Psoas muscle (tissue), 7 donors: ENCODE measurements at regions not wholly inside any gene's neighbourhood (a gene's known extent, or its start where the extent isn't known, plus 50 kb on each side); places are given as distances from the start of the nearest gene placed in this dataset.

Experiments used
- ATAC-seq, 4 donors: fragments of 200-7000 bp; cut with Tn5 transposase; one replicate each; pipeline ENCODE4 v1.9.1; 2020; ENCODE audit warnings: moderate library complexity in 3 of 4, mild to moderate bottlenecking in 2 of 4
- DNase-seq, 2 donors: peaks; one replicate each; pipeline ENCODE4 v3.0.0-alpha.2; 2020
- H3K27ac ChIP-seq: fragments of 200-600 bp; one replicate; pipeline ENCODE4 v1.8.0; 2022
- H3K27me3 ChIP-seq, 3 donors: fragments of 200-600 bp in 1 of 3; one replicate each; pipeline versions ENCODE4 v1.6.1 to v1.8.0; 2013 to 2022; ENCODE audit warnings: low read length in 2 of 3, mild to moderate bottlenecking in 2 of 3, moderate library complexity in 1 of 3; ENCODE audit not compliant: insufficient read depth in 3 of 3
- H3K36me3 ChIP-seq, 2 donors: fragments of 200-600 bp in 1 of 2; one replicate each; pipeline versions ENCODE4 v1.6.1 to v1.8.0; 2013 to 2022; ENCODE audit warnings: low read depth in 1 of 2, mild to moderate bottlenecking in 1 of 2, moderate library complexity in 1 of 2; ENCODE audit not compliant: insufficient read depth in 1 of 2
- H3K4me1 ChIP-seq: fragments of 200-600 bp; one replicate; pipeline ENCODE4 v1.8.0; 2022
- H3K4me3 ChIP-seq: fragments of 200-600 bp; one replicate; pipeline ENCODE4 v1.8.0; 2022; ENCODE audit warnings: mild to moderate bottlenecking
- H3K9me3 ChIP-seq: fragments of 200-600 bp; one replicate; pipeline ENCODE4 v1.8.0; 2022
- WGBS, 3 donors: extraction: QIAGEN DNeasy Blood & Tissue Kit; methylation state at CpG; one replicate each; pipeline versions ENCODE4 v1.1.6 to v1.1.7; 2013; 5-methylcytosine and 5-hydroxymethylcytosine counted together
- intact Hi-C, 2 donors: fragments of 100-400 bp; cut with DNase I; formaldehyde crosslinking; loops; one replicate each; pipeline versions ENCODE4 v1.11.0 to v1.14.2; 2022
- TF ChIP-seq, protein P1 (sequence below): fragments of 200-600 bp; IDR thresholded peaks from one replicate; pipeline ENCODE4 v1.8.0; 2022; ENCODE audit warnings: antibody characterized with exemption
- donor health status: healthy with polysubstance abuse.
- donor health status: DM: no; HTN: no; CAD: no; lungs with moderate emphysema.
- donor health status: Bipolar disorder and iron deficiency.
- donor health status: healthy.
- donor health status: DM: yes; HTN: yes; CAD: no.
- donor health status: DM: no; HTN: no; CAD: no.
- donor health status: DM: yes; HTN: yes; CAD: no.

- no peak overlapping the region for H3K27ac ChIP-seq
- peaks cover 9 to 80% (median 21%) of the 10 kb centered on the region in 3 donors for H3K27me3 ChIP-seq
- WGBS, 3 donors, result 10 to 16% (median 11%) methylated on average over 15 of the region's 15 CpGs
- H3K4me1 ChIP-seq, result no peaks in the 10 kb centered on the region
- intact Hi-C loops, result no loop called here
- H3K36me3 ChIP-seq, result no peaks in the 10 kb centered on the region
- H3K9me3 ChIP-seq, result peaks cover 7% of the 10 kb centered on the region
- DNase-seq, result no peak
- ATAC-seq, result no peak
- H3K4me3 ChIP-seq, result no peak overlapping the region
- TF ChIP-seq, protein P1, sequence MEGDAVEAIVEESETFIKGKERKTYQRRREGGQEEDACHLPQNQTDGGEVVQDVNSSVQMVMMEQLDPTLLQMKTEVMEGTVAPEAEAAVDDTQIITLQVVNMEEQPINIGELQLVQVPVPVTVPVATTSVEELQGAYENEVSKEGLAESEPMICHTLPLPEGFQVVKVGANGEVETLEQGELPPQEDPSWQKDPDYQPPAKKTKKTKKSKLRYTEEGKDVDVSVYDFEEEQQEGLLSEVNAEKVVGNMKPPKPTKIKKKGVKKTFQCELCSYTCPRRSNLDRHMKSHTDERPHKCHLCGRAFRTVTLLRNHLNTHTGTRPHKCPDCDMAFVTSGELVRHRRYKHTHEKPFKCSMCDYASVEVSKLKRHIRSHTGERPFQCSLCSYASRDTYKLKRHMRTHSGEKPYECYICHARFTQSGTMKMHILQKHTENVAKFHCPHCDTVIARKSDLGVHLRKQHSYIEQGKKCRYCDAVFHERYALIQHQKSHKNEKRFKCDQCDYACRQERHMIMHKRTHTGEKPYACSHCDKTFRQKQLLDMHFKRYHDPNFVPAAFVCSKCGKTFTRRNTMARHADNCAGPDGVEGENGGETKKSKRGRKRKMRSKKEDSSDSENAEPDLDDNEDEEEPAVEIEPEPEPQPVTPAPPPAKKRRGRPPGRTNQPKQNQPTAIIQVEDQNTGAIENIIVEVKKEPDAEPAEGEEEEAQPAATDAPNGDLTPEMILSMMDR, result no peak
Observed at GRCh38 chr10:120978589-120979252, 127.6 kb downstream of the WDR11 start.

DNA sequence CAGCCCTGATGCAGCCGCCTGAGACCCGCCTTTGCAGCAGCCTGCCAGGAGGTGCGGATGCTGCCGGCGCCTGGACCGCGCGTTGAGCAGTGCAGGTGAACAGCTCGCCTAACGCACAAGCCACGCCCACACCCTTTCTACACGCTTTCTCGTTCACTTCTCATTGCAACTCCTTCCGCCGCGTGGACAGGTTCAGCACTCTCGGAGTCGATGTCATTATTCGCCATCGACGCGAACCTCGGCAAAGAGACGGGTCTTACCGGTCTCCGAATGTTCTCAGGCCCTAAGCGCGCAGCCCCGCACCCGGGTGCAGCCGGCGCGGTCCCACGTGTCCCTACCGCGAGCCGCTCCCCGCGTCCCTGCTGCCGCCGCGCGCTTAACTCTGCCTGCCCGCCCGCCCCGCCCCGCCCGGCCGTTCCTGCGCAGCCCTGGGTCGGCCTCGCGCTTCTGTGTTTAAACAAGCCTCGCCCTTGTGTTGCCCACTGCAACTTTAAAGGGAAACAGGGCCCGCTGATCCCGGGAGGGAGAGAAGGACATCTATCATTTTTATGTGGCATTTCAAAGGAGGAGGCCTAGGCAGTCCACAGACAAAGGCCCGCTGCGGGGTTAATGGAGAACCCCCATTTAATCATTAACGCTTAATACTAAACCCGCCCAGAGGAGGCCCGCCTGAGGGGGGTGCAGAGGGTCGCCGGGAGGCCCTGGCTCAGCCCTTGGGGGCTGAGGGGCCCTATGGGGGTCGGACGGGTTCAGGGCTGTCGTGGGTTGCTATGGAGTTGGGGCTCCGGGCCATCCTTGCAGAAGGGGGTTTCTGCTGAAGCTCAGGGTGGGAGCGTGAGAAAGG is 128.5 kb downstream of the WDR11 start:
- intact Hi-C loops, result no loop called here
- Histone ChIP-seq H3K36me3 (no peaks in the 10 kb centered on the region), H3K4me3 (peak overlapping the region; percentile 50), H3K27ac (no peak overlapping the region), H3K4me1 (no peaks in the 10 kb centered on the region), H3K9me3 (peaks cover 6% of the 10 kb centered on the region), H3K27me3 (peaks cover 4 to 74% (median 21%) of the 10 kb centered on the region in 3 donors)
- TF ChIP-seq, protein P1, result no peak
- 2 to 4% (median 3%) methylated on average over 50 to 68 of the region's 68 CpGs for WGBS, 3 donors
- ATAC-seq (no peak), DNase-seq (no peak)

DNA sequence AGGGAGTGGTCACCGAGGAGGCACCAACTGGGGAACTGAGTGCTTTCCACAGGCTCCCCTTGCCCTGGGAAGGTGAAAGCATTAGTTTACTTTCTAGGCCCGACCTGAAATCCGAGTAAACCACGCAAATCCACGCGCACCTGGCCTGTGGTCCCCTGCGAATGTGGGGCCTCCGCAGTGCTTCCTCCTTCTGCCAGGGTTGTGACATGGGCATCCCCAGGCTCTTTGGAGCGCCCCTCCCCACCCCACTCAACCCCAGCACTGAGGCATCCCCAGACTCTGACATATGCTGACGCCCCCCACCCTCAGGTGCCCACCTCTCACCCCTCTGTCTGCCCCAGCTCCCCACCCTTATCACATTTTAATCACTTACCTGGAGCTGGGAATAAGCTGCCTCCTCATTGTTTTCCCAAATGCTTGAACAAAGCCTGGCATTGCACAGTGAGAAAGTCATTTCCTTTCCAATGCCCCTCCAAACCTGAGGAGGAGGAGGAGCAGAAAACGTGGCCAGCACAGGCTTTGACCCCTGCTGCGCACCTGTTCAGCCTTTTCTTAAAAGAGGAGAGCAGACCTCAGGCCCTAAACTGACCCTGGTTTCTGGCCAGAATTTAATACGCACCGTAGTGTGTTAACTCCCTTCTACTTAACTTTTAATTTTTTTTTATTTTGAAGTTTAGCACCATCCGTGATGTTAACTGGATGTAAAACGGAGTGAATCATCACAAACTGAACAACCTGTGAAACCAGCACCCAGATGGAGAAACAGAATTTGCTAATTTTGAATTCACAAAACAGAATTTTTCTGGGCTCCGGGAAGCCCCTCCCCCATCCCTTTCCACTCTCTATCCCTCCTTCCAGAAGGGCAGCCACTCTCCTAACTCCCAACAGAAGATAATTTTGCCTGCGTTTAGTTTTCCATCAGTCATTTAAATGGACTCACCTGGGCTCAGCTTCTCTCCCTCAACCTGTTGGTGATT is 129.4 kb downstream of the WDR11 start:
- no peaks in the 10 kb centered on the region for H3K9me3 ChIP-seq
- intact Hi-C loops, result no loop called here
- H3K27ac ChIP-seq, result no peak overlapping the region
- peaks cover 4 to 66% (median 20%) of the 10 kb centered on the region in 3 donors for H3K27me3 ChIP-seq
- no peaks in the 10 kb centered on the region for H3K36me3 ChIP-seq
- no peak for DNase-seq
- TF ChIP-seq, protein P1, result no peak
- 37 to 46% (median 41%) methylated on average over 18 of the region's 18 CpGs for WGBS, 3 donors
- ATAC-seq, result no peak
- H3K4me1 ChIP-seq, result no peaks in the 10 kb centered on the region
- no peak overlapping the region for H3K4me3 ChIP-seq

DNA sequence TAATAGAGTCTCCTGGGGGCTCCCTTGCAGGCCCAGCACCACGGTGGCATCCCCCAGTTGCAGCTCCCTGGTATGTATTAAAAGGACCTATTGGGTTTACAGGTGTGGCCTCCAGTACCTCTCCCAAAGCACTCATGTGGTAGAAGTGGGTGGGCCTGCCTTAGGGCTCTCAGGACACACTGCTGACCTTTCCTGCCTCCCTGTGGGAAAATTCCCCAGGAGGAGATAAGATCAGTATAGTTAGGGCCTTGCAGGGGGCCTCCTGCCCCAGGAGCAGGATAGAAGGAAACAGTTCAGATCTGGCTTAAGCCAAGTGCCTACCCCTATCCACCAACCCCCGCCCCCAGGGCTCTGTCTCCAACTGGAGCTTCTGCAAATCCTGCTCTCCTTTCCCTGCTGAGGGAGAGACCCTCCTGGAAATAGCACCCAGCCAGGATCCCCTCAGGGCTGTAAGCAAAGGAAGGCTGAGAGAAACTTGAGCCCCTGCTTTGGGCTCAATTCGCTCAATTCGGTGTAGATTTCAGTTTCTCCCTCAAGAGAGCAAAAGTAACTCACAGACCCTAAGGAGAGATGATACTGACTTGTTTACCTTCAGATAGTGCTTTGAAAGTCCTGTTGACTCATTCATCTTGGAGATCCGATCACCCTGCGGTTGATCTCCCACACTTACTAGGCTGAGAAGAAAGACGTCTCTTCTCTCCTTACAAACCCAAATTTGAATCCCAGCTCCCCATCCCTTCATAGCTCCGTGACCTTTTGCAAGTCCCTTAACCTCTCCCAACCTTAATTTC is 130.6 kb downstream of the WDR11 start:
- Histone ChIP-seq H3K27ac (no peak overlapping the region), H3K4me3 (no peak overlapping the region), H3K4me1 (no peaks in the 10 kb centered on the region), H3K27me3 (peaks cover 0 to 56% (median 11%) of the 10 kb centered on the region in 3 donors), H3K36me3 (no peaks in the 10 kb centered on the region), H3K9me3 (no peaks in the 10 kb centered on the region)
- TF ChIP-seq, protein P1, result no peak
- intact Hi-C loops, result no loop called here
- WGBS, 3 donors, result 45 to 65% (median 64%) methylated on average over 8 of the region's 8 CpGs
- DNase-seq (no peak), ATAC-seq (no peak)
